AG04449 (cell line): ENCODE measurements at regions not wholly inside any gene's neighbourhood (a gene's known extent, or its start where the extent isn't known, plus 50 kb on each side); places are given as distances from the start of the nearest gene placed in this dataset.

Experiments
- CTCF ChIA-PET: fragments of 350-600 bp; formaldehyde crosslinking; extraction: SDS; loops from one replicate; lab custom pipeline; 2021; ENCODE audit warnings: antibody characterized with exemption; lab: Yijun Ruan, JAX
- POLR2A ChIA-PET: fragments of 400-600, 350-600 bp; formaldehyde crosslinking; extraction: SDS; loops from one replicate; lab custom pipeline; 2020; ENCODE audit warnings: antibody characterized with exemption, inconsistent platforms; lab: Yijun Ruan, JAX
- DNase-seq: peaks from one replicate; pipeline ENCODE4 v3.0.0-alpha.2; 2010; ENCODE audit warnings: low read depth, low spot score
- H3K4me3 ChIP-seq: 2 replicates; pipeline ENCODE4 v1.5.1; 2011; ENCODE audit warnings: low read depth, mild to moderate bottlenecking, control low read depth, low read length
- CTCF ChIP-seq: IDR thresholded peaks from one replicate; pipeline ENCODE4 v1.5.1; 2011; ENCODE audit warnings: mild to moderate bottlenecking, moderate library complexity, low read length, control low read depth, inconsistent platforms; ENCODE audit not compliant: insufficient read depth; ENCODE audit errors: missing control alignments

GRCh38 chr3:124512881-124513609 is 217.2 kb upstream of the UMPS start:
- ChIA-PET CTCF (interaction anchor here (3.0 kb wide), 1 partner anchor 47 kb away, joined by 15 read pairs; no protein-coding TSS in a partner anchor), POLR2A (no interaction called here)
- no peak for DNase-seq
- H3K4me3 ChIP-seq: no peak overlapping the region
- TF ChIP-seq CTCF: no peak

GRCh38 chr3:124513610-124513997 is 216.6 kb upstream of the UMPS start:
- CTCF ChIA-PET: interaction anchor here (3.0 kb wide), 1 partner anchor 46 kb away, joined by 15 read pairs; no protein-coding TSS in a partner anchor
- POLR2A ChIA-PET: no interaction called here
- no peak overlapping the region for H3K4me3 ChIP-seq
- DNase-seq: no peak
- no peak for TF ChIP-seq CTCF

GRCh38 chr3:124514683-124515082 is 215.6 kb upstream of the UMPS start:
- DNase-seq: no peak
- no peak overlapping the region for H3K4me3 ChIP-seq
- no peak for TF ChIP-seq CTCF
- POLR2A ChIA-PET: no interaction called here
- CTCF ChIA-PET: interaction anchor here (1.2 kb wide), 1 partner anchor 17 kb away, joined by 3 read pairs; no protein-coding TSS in a partner anchor

- TF ChIP-seq CTCF: no peak
These were observed 213.9 kb upstream of the UMPS start for GRCh38 chr3:124516333-124516732.

GRCh38 chr3:124517306-124517705 is 212.9 kb upstream of the UMPS start:
- CTCF ChIA-PET: no interaction called here
- TF ChIP-seq CTCF: no peak
- POLR2A ChIA-PET: no interaction called here

More at GRCh38 chr3:124516333-124516732, 213.9 kb upstream of the UMPS start:
- DNase-seq: no peak
- no peak overlapping the region for H3K4me3 ChIP-seq
- POLR2A ChIA-PET: interaction anchor here (0.6 kb wide), 1 partner anchor 633 kb away, joined by 3 read pairs; no protein-coding TSS in a partner anchor
- CTCF ChIA-PET: interaction anchor here (0.6 to 1.8 kb wide), 4 partner anchors 17 to 44 kb away, joined by 3 to 9 read pairs (median 4); no protein-coding TSS in a partner anchor

GRCh38 chr3:124518350-124518749 is 211.9 kb upstream of the UMPS start:
- no peak overlapping the region for H3K4me3 ChIP-seq
- DNase-seq: no peak
- POLR2A ChIA-PET: no interaction called here
- CTCF ChIA-PET: no interaction called here
- no peak for TF ChIP-seq CTCF

More at GRCh38 chr3:124517306-124517705, 212.9 kb upstream of the UMPS start:
- no peak for DNase-seq
- no peak overlapping the region for H3K4me3 ChIP-seq
